ENCODE measurements at regions not wholly inside any gene's neighbourhood (a gene's known extent, or its start where the extent isn't known, plus 50 kb on each side); places are given as distances from the start of the nearest gene placed in this dataset.

GRCh38 chr5:96199713-96200183, 233.3 kb downstream of the PCSK1 start:
- TF ChIP-seq, protein P1, sequence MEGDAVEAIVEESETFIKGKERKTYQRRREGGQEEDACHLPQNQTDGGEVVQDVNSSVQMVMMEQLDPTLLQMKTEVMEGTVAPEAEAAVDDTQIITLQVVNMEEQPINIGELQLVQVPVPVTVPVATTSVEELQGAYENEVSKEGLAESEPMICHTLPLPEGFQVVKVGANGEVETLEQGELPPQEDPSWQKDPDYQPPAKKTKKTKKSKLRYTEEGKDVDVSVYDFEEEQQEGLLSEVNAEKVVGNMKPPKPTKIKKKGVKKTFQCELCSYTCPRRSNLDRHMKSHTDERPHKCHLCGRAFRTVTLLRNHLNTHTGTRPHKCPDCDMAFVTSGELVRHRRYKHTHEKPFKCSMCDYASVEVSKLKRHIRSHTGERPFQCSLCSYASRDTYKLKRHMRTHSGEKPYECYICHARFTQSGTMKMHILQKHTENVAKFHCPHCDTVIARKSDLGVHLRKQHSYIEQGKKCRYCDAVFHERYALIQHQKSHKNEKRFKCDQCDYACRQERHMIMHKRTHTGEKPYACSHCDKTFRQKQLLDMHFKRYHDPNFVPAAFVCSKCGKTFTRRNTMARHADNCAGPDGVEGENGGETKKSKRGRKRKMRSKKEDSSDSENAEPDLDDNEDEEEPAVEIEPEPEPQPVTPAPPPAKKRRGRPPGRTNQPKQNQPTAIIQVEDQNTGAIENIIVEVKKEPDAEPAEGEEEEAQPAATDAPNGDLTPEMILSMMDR (conservative IDR thresholded peaks at IDR 0.05): no peak
- no peak for TF ChIP-seq EZH2 (IDR thresholded peaks at IDR 0.05; ENCODE audit: low read depth)
